Keratinocyte (primary cell): ENCODE measurements at regions not wholly inside any gene's neighbourhood (a gene's known extent, or its start where the extent isn't known, plus 50 kb on each side); places are given as distances from the start of the nearest gene placed in this dataset.

Experiments
- DNase-seq: peaks from one replicate; pipeline ENCODE4 v3.0.0-alpha.2; 2011; ENCODE audit warnings: low read depth, missing footprints, low spot score
- FAIRE-seq: peaks from 2 replicates; lab custom pipeline; 2011; peaks lifted over from hg19 to GRCh38; lab: Jason Lieb, UNC
- H2AFZ ChIP-seq: 2 replicates; pipeline ENCODE4 v1.6.0; 2012; ENCODE audit warnings: low read length, control low read depth, inconsistent platforms; ENCODE audit not compliant: control insufficient read depth
- H3K27ac ChIP-seq: 2 replicates; pipeline ENCODE4 v1.5.1; 2011; ENCODE audit warnings: low read length; ENCODE audit not compliant: control insufficient read depth, insufficient read depth
- H3K27me3 ChIP-seq: 3 replicates; pipeline ENCODE4 v1.6.0; 2011; ENCODE audit warnings: low read length; ENCODE audit not compliant: control insufficient read depth, insufficient read depth; ENCODE audit errors: extremely low read depth
- H3K36me3 ChIP-seq, 2 experiments: 2 replicates in 1 of 2; 3 replicates in 1 of 2; pipeline ENCODE4 v1.5.1; 2011; ENCODE audit warnings: low read length in 2 of 2, mild to moderate bottlenecking in 1 of 2; ENCODE audit not compliant: control insufficient read depth in 2 of 2, insufficient read depth in 2 of 2; ENCODE audit errors: extremely low read depth in 1 of 2
- H3K4me1 ChIP-seq: 3 replicates; pipeline ENCODE4 v1.5.1; 2011; ENCODE audit warnings: low read length; ENCODE audit not compliant: control insufficient read depth, insufficient read depth; ENCODE audit errors: extremely low read depth
- H3K4me2 ChIP-seq: 3 replicates; pipeline ENCODE4 v1.6.0; 2011; ENCODE audit warnings: low read depth, low read length; ENCODE audit not compliant: control insufficient read depth, insufficient read depth; ENCODE audit errors: extremely low read depth
- H3K4me3 ChIP-seq, 3 experiments: fragments of 200-600 bp in 1 of 3; sonication (generic) in 1 of 3; 2 replicates in 2 of 3; 3 replicates in 1 of 3; pipeline ENCODE4 v1.5.1; 2011 to 2016; ENCODE audit warnings: low read length in 3 of 3, mild to moderate bottlenecking in 3 of 3, control low read depth in 2 of 3, inconsistent platforms in 1 of 3, low read depth in 1 of 3, mixed read lengths in 1 of 3, mixed run types in 1 of 3, moderate library complexity in 1 of 3; ENCODE audit not compliant: control insufficient read depth in 2 of 3, insufficient read depth in 2 of 3; ENCODE audit errors: extremely low read depth in 1 of 3
- H3K79me2 ChIP-seq: 2 replicates; pipeline ENCODE4 v1.6.0; 2012; ENCODE audit warnings: low read length; ENCODE audit not compliant: control insufficient read depth, insufficient read depth
- H3K9ac ChIP-seq: 3 replicates; pipeline ENCODE4 v1.6.0; 2011; ENCODE audit warnings: low read length; ENCODE audit not compliant: control insufficient read depth, insufficient read depth; ENCODE audit errors: extremely low read depth
- H3K9me1 ChIP-seq: 3 replicates; pipeline ENCODE4 v1.6.0; 2011; ENCODE audit warnings: low read length; ENCODE audit not compliant: control insufficient read depth, insufficient read depth; ENCODE audit errors: extremely low read depth
- H3K9me3 ChIP-seq: 2 replicates; pipeline ENCODE4 v1.5.1; 2012; ENCODE audit warnings: low read depth, low read length; ENCODE audit not compliant: control insufficient read depth
- H4K20me1 ChIP-seq: 3 replicates; pipeline ENCODE4 v1.6.0; 2011; ENCODE audit warnings: low read length; ENCODE audit not compliant: control insufficient read depth, insufficient read depth; ENCODE audit errors: extremely low read depth
- EZH2 ChIP-seq: IDR thresholded peaks from one replicate; pipeline ENCODE4 v1.6.1; 2012; ENCODE audit warnings: inconsistent platforms, mild to moderate bottlenecking, low read length, moderate library complexity
- dilution Hi-C: fragments of 300-500 bp; cut with MboI; formaldehyde crosslinking; loops from one replicate; pipeline ENCODE4 v1.7.0; 2020; ENCODE audit warnings: low sequenced_read_pairs; ENCODE audit not compliant: extremely low pct_ligation_motif_present
- TF ChIP-seq, protein P1 (sequence below), 3 experiments: IDR thresholded peaks in 1 of 3; conservative IDR thresholded peaks in 1 of 3; optimal IDR thresholded peaks in 1 of 3; 2 replicates in 2 of 3; 3 replicates in 1 of 3; pipeline versions ENCODE3 to v1.5.1; 2011; ENCODE audit warnings: low read length in 3 of 3, mild to moderate bottlenecking in 3 of 3, moderate library complexity in 2 of 3, control low read depth in 1 of 3, inconsistent platforms in 1 of 3; ENCODE audit not compliant: insufficient read depth in 2 of 3; ENCODE audit errors: extremely low read depth in 1 of 3

DNA sequence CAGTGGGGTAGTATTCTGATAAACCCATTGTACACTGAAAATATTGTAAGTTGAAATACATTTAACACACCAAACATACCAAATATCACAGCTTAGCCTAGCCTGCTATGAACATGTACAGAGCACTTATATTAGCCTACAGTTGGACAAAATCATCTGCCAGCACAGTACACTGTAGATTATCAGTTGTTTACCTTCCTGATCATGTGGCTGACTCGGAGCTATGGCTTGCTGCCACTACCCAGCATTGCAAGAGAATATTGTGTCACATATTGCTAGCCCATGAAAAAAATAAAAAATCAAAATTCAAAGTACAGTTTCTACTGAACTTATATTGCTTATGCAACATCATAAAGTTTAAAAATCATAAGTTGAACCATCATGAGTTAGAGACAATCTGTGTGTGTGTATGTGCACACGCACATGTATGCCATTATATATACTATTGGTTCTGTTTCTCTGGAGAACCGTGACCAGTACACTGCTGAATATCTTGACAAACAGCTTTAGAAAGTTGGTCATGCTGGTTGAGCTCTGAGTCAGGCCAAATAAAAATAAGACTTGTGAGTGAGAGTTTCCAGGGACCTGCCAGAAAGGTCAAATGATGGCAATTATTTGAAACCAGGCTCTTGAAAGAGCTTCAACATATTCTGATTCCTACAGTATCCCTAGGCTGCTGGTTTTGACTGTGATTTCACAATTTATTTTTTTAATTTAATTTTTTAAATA, 238.5 kb downstream of the PRR32 start:
- Histone ChIP-seq H3K27ac (no peak overlapping the region), H3K4me3 (no peak overlapping the region), H2AFZ (no peak overlapping the region), H3K4me2 (no peak overlapping the region), H3K27me3 (no peaks in the 10 kb centered on the region), H3K9me1 (no peaks in the 10 kb centered on the region), H4K20me1 (no peaks in the 10 kb centered on the region), H3K9me3 (no peaks in the 10 kb centered on the region), H3K79me2 (no peaks in the 10 kb centered on the region), H3K4me1 (no peaks in the 10 kb centered on the region), H3K9ac (no peak overlapping the region), H3K36me3 (no peaks in the 10 kb centered on the region)
- dilution Hi-C loops = no loop called here
- FAIRE-seq (no peak), DNase-seq (no peak)
- TF ChIP-seq EZH2 = no peak
- TF ChIP-seq, protein P1, sequence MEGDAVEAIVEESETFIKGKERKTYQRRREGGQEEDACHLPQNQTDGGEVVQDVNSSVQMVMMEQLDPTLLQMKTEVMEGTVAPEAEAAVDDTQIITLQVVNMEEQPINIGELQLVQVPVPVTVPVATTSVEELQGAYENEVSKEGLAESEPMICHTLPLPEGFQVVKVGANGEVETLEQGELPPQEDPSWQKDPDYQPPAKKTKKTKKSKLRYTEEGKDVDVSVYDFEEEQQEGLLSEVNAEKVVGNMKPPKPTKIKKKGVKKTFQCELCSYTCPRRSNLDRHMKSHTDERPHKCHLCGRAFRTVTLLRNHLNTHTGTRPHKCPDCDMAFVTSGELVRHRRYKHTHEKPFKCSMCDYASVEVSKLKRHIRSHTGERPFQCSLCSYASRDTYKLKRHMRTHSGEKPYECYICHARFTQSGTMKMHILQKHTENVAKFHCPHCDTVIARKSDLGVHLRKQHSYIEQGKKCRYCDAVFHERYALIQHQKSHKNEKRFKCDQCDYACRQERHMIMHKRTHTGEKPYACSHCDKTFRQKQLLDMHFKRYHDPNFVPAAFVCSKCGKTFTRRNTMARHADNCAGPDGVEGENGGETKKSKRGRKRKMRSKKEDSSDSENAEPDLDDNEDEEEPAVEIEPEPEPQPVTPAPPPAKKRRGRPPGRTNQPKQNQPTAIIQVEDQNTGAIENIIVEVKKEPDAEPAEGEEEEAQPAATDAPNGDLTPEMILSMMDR (optimal IDR thresholded peaks at IDR 0.05 in 1 of 3, IDR thresholded peaks at IDR 0.05 in 1 of 3, conservative IDR thresholded peaks at IDR 0.05 in 1 of 3; ENCODE audit: extremely low read depth in 1 of 3, insufficient read depth in 2 of 3, low read length in 3 of 3) = no peak

DNA sequence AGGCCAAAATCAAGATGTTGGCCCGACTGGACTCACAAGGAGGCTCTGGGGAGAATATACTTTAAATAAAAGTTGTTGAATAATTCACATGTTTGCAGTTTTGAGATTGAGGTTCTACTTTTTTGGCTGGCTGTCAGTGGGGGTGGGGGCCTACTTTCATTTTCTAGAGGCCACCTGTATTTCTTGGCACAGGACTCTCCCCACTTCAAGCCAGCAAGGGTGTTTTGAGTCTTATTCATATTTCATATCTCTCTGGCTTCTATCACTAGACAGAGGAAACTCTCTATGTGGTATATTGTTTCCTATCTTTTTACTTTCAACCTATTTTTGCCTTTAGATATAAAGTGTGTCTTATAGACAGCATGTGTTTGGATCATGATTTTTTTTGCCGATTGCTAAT, 266.4 kb downstream of the PRR32 start:
- H3K4me1 ChIP-seq = no peaks in the 10 kb centered on the region
- no peaks in the 10 kb centered on the region for H3K36me3 ChIP-seq
- H3K9me3 ChIP-seq = no peaks in the 10 kb centered on the region
- H3K27ac ChIP-seq = no peak overlapping the region
- no peaks in the 10 kb centered on the region for H4K20me1 ChIP-seq
- no peak for TF ChIP-seq EZH2
- TF ChIP-seq, protein P1 (optimal IDR thresholded peaks at IDR 0.05 in 1 of 3, IDR thresholded peaks at IDR 0.05 in 1 of 3, conservative IDR thresholded peaks at IDR 0.05 in 1 of 3; ENCODE audit: extremely low read depth in 1 of 3, insufficient read depth in 2 of 3, low read length in 3 of 3) = no peak
- H3K27me3 ChIP-seq = no peaks in the 10 kb centered on the region
- dilution Hi-C loops = no loop called here
- no peak overlapping the region for H3K4me3 ChIP-seq
- no peak overlapping the region for H3K9ac ChIP-seq
- FAIRE-seq (no peak), DNase-seq (no peak)
- no peaks in the 10 kb centered on the region for H3K9me1 ChIP-seq
- no peaks in the 10 kb centered on the region for H3K79me2 ChIP-seq
- H2AFZ ChIP-seq = no peak overlapping the region
- no peak overlapping the region for H3K4me2 ChIP-seq
